ENCODE measurements at regions not wholly inside any gene's neighbourhood (a gene's known extent, or its start where the extent isn't known, plus 50 kb on each side); places are given as distances from the start of the nearest gene placed in this dataset.

DNA sequence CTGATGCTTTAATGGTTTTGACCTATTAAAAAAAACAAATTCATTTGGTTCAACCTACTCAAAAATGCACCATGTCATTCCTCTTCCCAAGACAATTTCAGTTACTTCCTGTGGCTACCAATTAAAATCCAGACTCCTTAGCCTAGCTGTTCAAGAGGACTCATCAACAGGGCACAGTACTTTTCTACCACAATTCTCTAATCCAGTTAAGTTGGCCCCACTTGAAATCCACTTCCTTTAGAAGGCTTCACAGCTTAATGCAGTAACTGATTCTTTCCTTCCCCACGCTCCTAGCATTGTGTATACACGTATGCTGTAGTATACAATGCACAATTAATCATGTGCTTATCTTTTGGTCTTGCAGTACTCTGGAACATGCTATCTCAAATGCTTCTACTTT is 129.8 kb downstream of the UGT8 start:
- no peak for DNase-seq

DNA sequence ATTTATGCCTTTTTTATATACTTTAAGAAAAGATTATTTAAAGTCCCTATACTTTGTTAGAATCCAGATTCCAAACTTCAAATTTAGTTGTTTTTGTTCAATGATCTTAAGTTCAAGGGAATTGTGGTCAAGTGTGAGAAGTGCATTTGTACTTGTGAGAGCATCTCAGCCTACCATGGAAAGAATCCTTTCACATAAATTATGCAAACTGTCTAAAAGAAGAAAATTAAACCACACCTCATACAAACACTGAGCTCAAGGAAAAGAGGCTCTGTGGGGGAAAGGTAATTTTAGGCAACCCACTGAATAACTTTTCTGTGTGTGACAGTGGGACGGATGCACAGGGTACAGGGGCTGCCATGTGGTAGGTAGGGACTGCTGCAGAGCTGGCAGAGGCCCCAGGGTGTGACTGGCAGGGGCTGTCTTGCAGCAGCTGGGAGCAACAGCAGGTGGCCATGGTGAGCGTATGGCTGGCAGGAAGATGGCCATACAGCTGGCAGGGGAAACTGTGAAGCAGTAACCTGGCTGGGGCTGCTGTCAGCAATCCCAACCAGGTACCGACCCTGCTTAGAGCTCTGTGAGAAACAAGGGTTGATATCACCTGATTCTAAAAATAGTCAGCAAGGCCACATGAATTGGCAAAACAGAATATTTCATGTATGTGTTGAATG is 130.6 kb downstream of the UGT8 start:
- DNase-seq = peak; percentile 43

DNA sequence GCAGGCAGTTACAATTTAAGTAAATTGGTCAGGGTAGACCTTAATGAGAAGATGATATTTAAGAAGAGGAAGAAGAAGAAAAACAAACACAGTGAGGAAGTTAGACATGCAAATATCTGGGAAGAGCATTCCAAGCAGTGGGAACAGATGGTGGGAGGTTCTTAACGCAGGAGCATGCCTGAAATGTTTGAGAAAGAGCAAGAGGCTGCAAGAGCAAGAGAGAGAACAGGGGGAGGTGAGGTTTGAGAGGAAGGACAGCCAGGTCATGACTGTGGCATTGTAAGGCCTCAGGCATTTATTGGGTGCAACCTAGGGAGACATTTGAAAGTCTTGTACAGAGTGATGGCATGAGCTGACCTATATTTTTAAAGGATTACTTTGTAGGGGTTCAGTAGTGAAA is 136.0 kb downstream of the UGT8 start:
- DNase-seq = no peak

DNA sequence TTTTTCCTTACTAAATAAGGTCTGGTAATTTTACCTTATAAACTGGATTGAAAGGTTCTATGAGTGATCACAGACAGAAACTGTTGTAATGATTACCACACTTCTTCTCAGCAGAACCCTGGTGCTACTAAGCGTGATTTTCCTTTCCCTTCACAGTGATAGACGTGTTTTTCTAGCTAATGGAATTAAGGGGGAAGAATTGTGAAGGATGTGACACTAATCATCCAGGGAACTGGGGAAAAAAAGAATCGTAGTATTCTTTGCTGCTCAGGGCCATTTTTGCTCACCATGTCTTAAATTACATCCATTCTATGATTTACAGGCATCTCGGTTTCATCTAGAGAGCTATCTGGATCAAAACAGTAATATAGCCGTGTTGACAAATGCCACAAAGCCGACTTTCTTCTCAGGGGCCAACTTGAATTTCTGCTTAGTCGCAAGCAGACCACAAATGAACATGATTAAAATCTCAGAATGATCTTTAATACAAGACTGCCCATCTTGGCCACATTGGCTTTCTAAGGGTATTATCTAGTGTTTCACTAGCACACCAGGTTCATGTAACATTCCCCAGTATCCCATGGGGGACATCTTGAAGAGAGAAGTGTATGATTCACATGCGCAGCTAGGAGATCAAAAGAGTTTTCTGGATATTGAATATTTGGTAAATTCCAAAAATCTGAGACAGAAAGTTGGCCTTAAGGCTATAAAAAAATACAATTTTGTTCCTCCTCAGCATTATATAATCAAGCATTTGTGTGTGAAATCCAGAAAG is 154.0 kb downstream of the UGT8 start:
- no peak for DNase-seq

DNA sequence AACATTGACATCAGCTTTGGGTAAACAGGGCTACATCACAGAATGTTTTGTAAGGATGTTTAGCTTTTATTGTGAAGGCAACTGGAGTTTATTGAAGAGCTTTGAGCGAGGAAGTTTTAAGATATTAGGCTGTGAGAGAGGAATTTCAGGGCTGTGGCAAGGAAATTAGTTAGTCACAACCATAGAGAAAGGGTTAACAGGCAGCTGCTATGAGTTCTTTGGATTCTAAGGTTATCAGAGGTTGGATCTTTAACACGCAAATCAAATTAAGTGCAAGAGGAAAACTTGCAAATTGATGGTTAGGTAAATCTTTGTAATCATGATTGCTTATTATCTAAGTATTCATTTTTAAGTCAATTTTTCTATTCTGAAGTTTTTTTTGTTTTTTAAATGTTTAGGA is 156.0 kb downstream of the UGT8 start:
- no peak for DNase-seq

DNA sequence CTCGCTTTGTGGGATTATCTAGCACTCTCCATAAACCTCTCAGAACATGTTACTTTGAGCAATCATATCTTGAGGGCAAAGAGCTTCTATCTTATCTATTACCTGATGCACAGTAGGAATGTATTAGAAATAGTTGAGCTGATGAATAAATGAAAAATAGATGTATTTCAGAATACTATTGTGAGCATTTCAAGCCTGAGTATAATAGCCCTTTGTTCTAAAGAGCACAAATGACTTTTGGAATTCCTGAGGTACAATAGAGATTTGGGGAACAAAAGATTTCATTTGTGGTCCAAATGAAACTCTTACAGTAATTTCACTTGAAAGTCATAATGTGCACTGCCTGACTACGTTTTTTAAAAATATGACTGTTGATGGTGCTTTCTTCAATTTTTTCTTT is 159.5 kb downstream of the UGT8 start:
- DNase-seq = no peak

DNA sequence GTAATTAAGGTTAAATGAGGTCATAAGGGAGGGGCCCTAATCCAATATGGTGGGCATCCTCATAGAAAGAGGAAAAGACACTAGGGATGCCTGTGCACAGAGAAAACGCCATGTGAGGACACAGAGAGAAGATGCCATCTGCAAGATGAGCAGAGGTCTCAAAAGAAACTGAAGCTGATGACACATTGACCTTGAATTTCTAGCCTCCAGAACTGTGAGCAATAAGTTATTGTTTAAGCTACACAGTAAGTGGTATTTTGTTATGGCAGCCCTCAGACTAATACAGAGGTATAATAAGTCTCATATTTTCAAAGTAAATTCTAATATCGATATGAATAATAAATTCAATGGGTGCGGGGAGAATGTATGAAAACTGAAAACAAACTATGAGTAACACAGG is 169.9 kb downstream of the UGT8 start:
- DNase-seq = no peak

DNA sequence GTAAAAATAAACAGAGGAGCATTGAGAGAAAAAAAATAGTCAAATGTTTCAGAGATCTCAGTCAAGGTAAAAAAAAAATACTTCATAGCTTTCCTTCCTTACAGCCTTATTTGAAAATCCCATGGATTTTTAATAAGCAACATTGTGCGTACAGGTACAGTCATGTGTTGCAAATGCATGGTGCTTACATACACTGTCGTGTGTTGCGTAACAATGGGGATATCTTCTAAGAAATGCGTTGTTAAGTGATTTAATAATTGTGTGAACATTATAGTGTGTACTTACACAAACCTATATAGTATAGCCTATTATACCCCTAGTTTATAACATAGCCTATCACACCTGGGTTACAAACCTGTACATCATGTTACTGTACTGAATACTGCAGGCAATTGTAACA is 172.0 kb downstream of the UGT8 start:
- DNase-seq = no peak

DNA sequence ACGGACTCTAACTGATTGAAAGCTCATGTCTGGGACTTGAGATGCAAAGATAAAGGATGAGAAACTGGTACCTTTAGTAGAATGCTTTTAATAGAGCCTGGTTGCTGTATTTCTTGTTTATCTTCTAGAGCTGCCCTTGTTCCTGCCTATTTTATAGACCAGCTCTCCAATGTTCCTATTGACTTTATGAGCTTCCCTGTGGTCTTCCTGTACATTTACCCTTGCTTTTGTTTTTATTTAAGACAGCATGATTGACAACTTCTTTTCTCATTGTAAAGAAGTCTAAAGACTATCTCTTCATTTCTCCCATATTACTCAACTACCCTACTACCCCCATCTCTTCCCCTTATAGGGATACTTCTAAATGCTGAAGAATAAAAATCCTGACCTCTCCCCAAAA is 174.7 kb downstream of the UGT8 start:
- no peak for DNase-seq

Measured in NCI-H345 (cell line).